Spleen (tissue), 11 donors: ENCODE measurements at regions not wholly inside any gene's neighbourhood (a gene's known extent, or its start where the extent isn't known, plus 50 kb on each side); places are given as distances from the start of the nearest gene placed in this dataset.

Experiments used
- DNase-seq: peaks from one replicate; pipeline ENCODE4 v3.0.0-alpha.2; 2020
- H3K27ac ChIP-seq, 8 donors: fragments of 200-600 bp; sonication (generic) in 7 of 8; 1 replicate in 4 of 8; 2 replicates in 4 of 8; pipeline versions ENCODE4 v1.5.0 to v1.8.0; 2016 to 2021; ENCODE audit warnings: inconsistent platforms in 4 of 8, mild to moderate bottlenecking in 4 of 8, moderate library complexity in 1 of 8
- H3K27me3 ChIP-seq, 7 donors: fragments of 200-600 bp; sonication (generic) in 6 of 7; replicated peaks in 1 of 7; 1 replicate in 4 of 7; 2 replicates in 3 of 7; pipeline versions ENCODE4 v1.5.0 to v1.8.0; 2016 to 2021; ENCODE audit warnings: inconsistent platforms in 3 of 7, mild to moderate bottlenecking in 1 of 7
- H3K36me3 ChIP-seq, 6 donors: fragments of 200-600 bp; sonication (generic) in 5 of 6; 1 replicate in 4 of 6; 2 replicates in 2 of 6; pipeline versions ENCODE4 v1.5.0 to v1.8.0; 2016 to 2021; ENCODE audit warnings: inconsistent platforms in 2 of 6
- H3K4me1 ChIP-seq, 6 donors: fragments of 200-600 bp; sonication (generic) in 5 of 6; 1 replicate in 3 of 6; 2 replicates in 3 of 6; pipeline versions ENCODE4 v1.5.0 to v1.8.0; 2016 to 2021; ENCODE audit warnings: inconsistent platforms in 3 of 6
- H3K4me3 ChIP-seq, 8 donors: fragments of 200-600 bp; sonication (generic) in 7 of 8; 1 replicate in 4 of 8; 2 replicates in 4 of 8; pipeline versions ENCODE4 v1.5.0 to v1.8.0; 2016 to 2021; ENCODE audit warnings: inconsistent platforms in 4 of 8, mild to moderate bottlenecking in 4 of 8, moderate library complexity in 2 of 8
- H3K9me3 ChIP-seq, 8 donors: fragments of 200-600 bp; sonication (generic) in 7 of 8; 1 replicate in 4 of 8; 2 replicates in 4 of 8; pipeline versions ENCODE4 v1.5.0 to v1.8.0; 2016 to 2021; ENCODE audit warnings: inconsistent platforms in 4 of 8
- CTCF ChIP-seq, 11 experiments: fragments of 200-600 bp in 7 of 11; fragments of 450-650 bp in 4 of 11; sonication (generic) in 4 of 11; IDR thresholded peaks in 8 of 11; conservative IDR thresholded peaks in 3 of 11; 1 replicate in 7 of 11; 2 replicates in 4 of 11; pipeline versions ENCODE4 v1.4.0 to v1.8.0; 2016 to 2021; ENCODE audit warnings: antibody characterized with exemption in 11 of 11, inconsistent platforms in 4 of 11, mild to moderate bottlenecking in 1 of 11
- POLR2A ChIP-seq, 3 donors: fragments of 450-650 bp; IDR thresholded peaks; one replicate each; pipeline ENCODE4 v1.5.1; 2017; ENCODE audit warnings: antibody characterized with exemption in 3 of 3, mild to moderate bottlenecking in 1 of 3
- POLR2AphosphoS5 ChIP-seq, 3 donors: sonication (generic); formaldehyde crosslinking; IDR thresholded peaks; one replicate each; pipeline ENCODE4 v1.5.1; 2017; ENCODE audit warnings: antibody characterized with exemption in 3 of 3
- WGBS, 5 donors: extraction: QIAGEN DNeasy Blood & Tissue Kit in 3 of 5; methylation state at CpG; one replicate each; pipeline versions ENCODE4 v1.1.5 to v1.1.7; 2013 to 2018; 5-methylcytosine and 5-hydroxymethylcytosine counted together
- intact Hi-C: fragments of 100-400 bp; cut with DNase I; formaldehyde crosslinking; loops from one replicate; pipeline ENCODE4 v1.15.0; 2023; ENCODE audit warnings: low total_unique reads
- donor health status: healthy with polysubstance abuse.
- donor health status: DM: no; HTN: no; CAD: no; lungs with moderate emphysema.
- donor health status: DM: no; HTN: no; CAD: no.
- donor health status: Bipolar disorder and iron deficiency.
- donor health status: healthy.
- donor health status: DM: no; HTN: no; CAD: no.
- donor health status: DM: yes; HTN: yes; CAD: no.

GRCh38 chr4:26130841-26131432, 189.9 kb upstream of the RBPJ start:
- intact Hi-C loops: no loop called here
- Histone ChIP-seq H3K27ac (no peak overlapping the region), H3K36me3 (no peaks in the 10 kb centered on the region), H3K9me3 (peaks cover 0 to 6% (median 0%) of the 10 kb centered on the region in 8 donors), H3K27me3 (no peaks in the 10 kb centered on the region), H3K4me3 (no peak overlapping the region), H3K4me1 (peaks cover 0 to 3% (median 0%) of the 10 kb centered on the region in 6 donors)
- TF ChIP-seq POLR2AphosphoS5 (IDR thresholded peaks at IDR 0.05): no peak
- no peak for TF ChIP-seq CTCF (IDR thresholded peaks at IDR 0.05 in 8 of 11, conservative IDR thresholded peaks at IDR 0.05 in 3 of 11)
- TF ChIP-seq POLR2A (IDR thresholded peaks at IDR 0.05): no peak
- DNase-seq: no peak
- 89 to 93% (median 89%) methylated on average over 11 of the region's 11 CpGs for WGBS, 5 donors

- no peaks in the 10 kb centered on the region for H3K36me3 ChIP-seq
- no peaks in the 10 kb centered on the region for H3K4me1 ChIP-seq
- H3K4me3 ChIP-seq: no peak overlapping the region
- H3K27ac ChIP-seq: no peak overlapping the region
- H3K27me3 ChIP-seq: no peaks in the 10 kb centered on the region
- H3K9me3 ChIP-seq: peaks cover 0 to 6% (median 0%) of the 10 kb centered on the region in 8 donors
- WGBS, 5 donors: 48 to 65% (median 59%) methylated on average over 6 of the region's 6 CpGs
- intact Hi-C loops: no loop called here
- no peak for DNase-seq
- TF ChIP-seq POLR2AphosphoS5 (IDR thresholded peaks at IDR 0.05) (no peak), POLR2A (IDR thresholded peaks at IDR 0.05) (no peak), CTCF (IDR thresholded peaks at IDR 0.05 in 8 of 11, conservative IDR thresholded peaks at IDR 0.05 in 3 of 11) (no peak)
Observed at GRCh38 chr4:26131711-26132110, 189.1 kb upstream of the RBPJ start.

- intact Hi-C loops: no loop called here
- Histone ChIP-seq H3K4me1 (no peaks in the 10 kb centered on the region), H3K27ac (no peak overlapping the region), H3K9me3 (peaks cover 0 to 6% (median 0%) of the 10 kb centered on the region in 8 donors), H3K36me3 (no peaks in the 10 kb centered on the region), H3K4me3 (no peak overlapping the region), H3K27me3 (no peaks in the 10 kb centered on the region)
- WGBS, 5 donors: 80 to 90% (median 85%) methylated on average over 6 of the region's 6 CpGs
- TF ChIP-seq POLR2AphosphoS5 (IDR thresholded peaks at IDR 0.05) (no peak), CTCF (IDR thresholded peaks at IDR 0.05 in 8 of 11, conservative IDR thresholded peaks at IDR 0.05 in 3 of 11) (no peak), POLR2A (IDR thresholded peaks at IDR 0.05) (no peak)
- DNase-seq: no peak
Observed at GRCh38 chr4:26132858-26133257, 188.0 kb upstream of the RBPJ start.

GRCh38 chr4:26133840-26134239, 187.0 kb upstream of the RBPJ start:
- intact Hi-C loops: no loop called here
- Histone ChIP-seq H3K9me3 (peaks cover 0 to 3% (median 0%) of the 10 kb centered on the region in 8 donors), H3K4me1 (no peaks in the 10 kb centered on the region), H3K27ac (no peak overlapping the region), H3K27me3 (no peaks in the 10 kb centered on the region), H3K36me3 (no peaks in the 10 kb centered on the region), H3K4me3 (no peak overlapping the region)
- WGBS, 5 donors: 78 to 86% (median 81%) methylated on average over 2 of the region's 2 CpGs
- no peak for TF ChIP-seq POLR2AphosphoS5 (IDR thresholded peaks at IDR 0.05)
- TF ChIP-seq CTCF (IDR thresholded peaks at IDR 0.05 in 8 of 11, conservative IDR thresholded peaks at IDR 0.05 in 3 of 11): no peak
- no peak for TF ChIP-seq POLR2A (IDR thresholded peaks at IDR 0.05)
- no peak for DNase-seq
